MCF 10A (cell line): ENCODE measurements at regions not wholly inside any gene's neighbourhood (a gene's known extent, or its start where the extent isn't known, plus 50 kb on each side); places are given as distances from the start of the nearest gene placed in this dataset.
A peak's percentile ranks its signal among the peaks of the same experiment; 100 is the strongest.

Experiments used
- BruUV-seq: library from RNA; stranded (reverse); fragments of 400-500 nt; replicated peaks from 2 replicates; lab custom pipeline; 2021; lab: Mats Ljungman, UMichigan
- CTCF ChIA-PET: fragments of 300-600 bp; sonication (Branson Sonifier 250); formaldehyde crosslinking; extraction: SDS; loops from one replicate; lab custom pipeline; 2021; ENCODE audit warnings: antibody characterized with exemption, inconsistent platforms; lab: Yijun Ruan, JAX
- POLR2A ChIA-PET: fragments of 300-600, 350-650 bp; sonication (Branson Sonifier 250); formaldehyde crosslinking; extraction: SDS; loops from one replicate; lab custom pipeline; 2020; ENCODE audit warnings: antibody characterized with exemption, inconsistent platforms; lab: Yijun Ruan, JAX
- DNase-seq: peaks from one replicate; pipeline ENCODE4 v3.0.0-alpha.2; 2018; ENCODE audit not compliant: unreplicated experiment
- H3K27ac Mint-ChIP-seq: one replicate; pipeline ENCODE4 v1.8.0; 2022; ENCODE audit warnings: mild to moderate bottlenecking, low read depth, mixed read lengths; ENCODE audit not compliant: unreplicated experiment
- H3K27me3 Mint-ChIP-seq: one replicate; pipeline ENCODE4 v1.8.0; 2022; ENCODE audit warnings: mixed read lengths; ENCODE audit not compliant: insufficient read depth, unreplicated experiment
- H3K36me3 Mint-ChIP-seq: one replicate; pipeline ENCODE4 v1.8.0; 2022; ENCODE audit warnings: mild to moderate bottlenecking, moderate library complexity, mixed read lengths; ENCODE audit not compliant: insufficient read depth, unreplicated experiment
- H3K4me1 Mint-ChIP-seq: one replicate; pipeline ENCODE4 v1.8.0; 2022; ENCODE audit warnings: mixed read lengths; ENCODE audit not compliant: insufficient read depth, unreplicated experiment
- H3K4me3 Mint-ChIP-seq: one replicate; pipeline ENCODE4 v1.8.0; 2022; ENCODE audit warnings: mild to moderate bottlenecking, moderate library complexity, mixed read lengths; ENCODE audit not compliant: unreplicated experiment
- H3K9me3 Mint-ChIP-seq: one replicate; pipeline ENCODE4 v1.8.0; 2022; ENCODE audit warnings: mixed read lengths; ENCODE audit not compliant: unreplicated experiment
- intact Hi-C: fragments of 100-400 bp; cut with micrococcal nuclease; formaldehyde crosslinking; loops from 2 replicates; pipeline ENCODE4 v1.14.1; 2022
- TF ChIP-seq, protein P1 (sequence below): fragments of 200-600 bp; IDR thresholded peaks from one replicate; pipeline ENCODE4 v1.8.0; 2022; ENCODE audit warnings: antibody characterized with exemption, mild to moderate bottlenecking; ENCODE audit not compliant: unreplicated experiment

DNA sequence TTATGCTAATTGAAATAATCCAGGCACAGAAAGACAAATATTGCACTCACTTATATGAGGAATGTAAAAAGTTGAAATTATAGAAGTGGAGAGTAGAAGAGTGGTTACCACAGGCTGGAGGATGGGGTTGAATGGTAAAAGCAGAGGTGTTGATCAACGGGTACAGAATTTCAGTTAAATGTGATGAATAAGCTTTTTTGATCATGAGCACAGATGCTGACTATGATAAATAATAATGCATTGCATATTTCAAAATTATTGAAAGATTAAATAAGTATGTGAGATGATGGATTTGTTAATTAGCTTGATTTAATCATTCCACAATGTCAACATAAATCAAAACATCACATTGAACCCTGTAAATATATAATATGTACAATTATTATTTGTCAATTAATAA lies 213.1 kb downstream of the DCAF12L2 start:
- Mint-ChIP-seq H3K9me3 (peaks cover 12% of the 10 kb centered on the region), H3K27me3 (no peaks in the 10 kb centered on the region), H3K4me3 (no peak overlapping the region), H3K36me3 (no peaks in the 10 kb centered on the region), H3K27ac (no peak overlapping the region), H3K4me1 (no peaks in the 10 kb centered on the region)
- ChIA-PET POLR2A (no interaction called here), CTCF (no interaction called here)
- no peak for DNase-seq
- no TSS peak for BruUV-seq
- TF ChIP-seq, protein P1, sequence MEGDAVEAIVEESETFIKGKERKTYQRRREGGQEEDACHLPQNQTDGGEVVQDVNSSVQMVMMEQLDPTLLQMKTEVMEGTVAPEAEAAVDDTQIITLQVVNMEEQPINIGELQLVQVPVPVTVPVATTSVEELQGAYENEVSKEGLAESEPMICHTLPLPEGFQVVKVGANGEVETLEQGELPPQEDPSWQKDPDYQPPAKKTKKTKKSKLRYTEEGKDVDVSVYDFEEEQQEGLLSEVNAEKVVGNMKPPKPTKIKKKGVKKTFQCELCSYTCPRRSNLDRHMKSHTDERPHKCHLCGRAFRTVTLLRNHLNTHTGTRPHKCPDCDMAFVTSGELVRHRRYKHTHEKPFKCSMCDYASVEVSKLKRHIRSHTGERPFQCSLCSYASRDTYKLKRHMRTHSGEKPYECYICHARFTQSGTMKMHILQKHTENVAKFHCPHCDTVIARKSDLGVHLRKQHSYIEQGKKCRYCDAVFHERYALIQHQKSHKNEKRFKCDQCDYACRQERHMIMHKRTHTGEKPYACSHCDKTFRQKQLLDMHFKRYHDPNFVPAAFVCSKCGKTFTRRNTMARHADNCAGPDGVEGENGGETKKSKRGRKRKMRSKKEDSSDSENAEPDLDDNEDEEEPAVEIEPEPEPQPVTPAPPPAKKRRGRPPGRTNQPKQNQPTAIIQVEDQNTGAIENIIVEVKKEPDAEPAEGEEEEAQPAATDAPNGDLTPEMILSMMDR, result no peak
- intact Hi-C loops, result no loop called here

GRCh38 chrX:125953814-125954213 lies 212.3 kb downstream of the DCAF12L2 start:
- peak; percentile 43 for DNase-seq
- Mint-ChIP-seq H3K27ac (no peak overlapping the region), H3K36me3 (no peaks in the 10 kb centered on the region), H3K4me3 (no peak overlapping the region), H3K4me1 (no peaks in the 10 kb centered on the region), H3K27me3 (no peaks in the 10 kb centered on the region), H3K9me3 (peaks cover 12% of the 10 kb centered on the region)
- ChIA-PET POLR2A (no interaction called here), CTCF (no interaction called here)
- no TSS peak for BruUV-seq
- intact Hi-C loops, result no loop called here
- TF ChIP-seq, protein P1, result no peak

DNA sequence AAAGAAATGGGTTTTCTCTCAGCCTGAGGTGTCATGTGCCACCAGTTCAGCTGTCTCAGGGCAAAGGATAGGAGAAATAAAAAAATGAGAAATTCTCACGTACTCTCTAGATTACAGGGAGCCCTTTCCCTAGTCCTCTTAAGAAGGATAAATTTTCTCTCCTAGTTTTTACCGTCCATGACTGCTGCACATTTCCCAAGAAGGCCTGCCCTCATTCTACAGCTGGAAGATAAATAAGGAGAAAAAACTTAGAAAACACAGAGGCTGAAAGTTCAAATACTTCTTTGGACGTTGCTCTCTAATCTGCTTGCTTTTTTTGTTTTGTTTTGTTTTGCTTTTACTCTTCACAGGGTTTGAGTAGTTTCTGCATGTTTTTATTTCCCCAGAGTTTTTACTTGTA lies 211.9 kb downstream of the DCAF12L2 start:
- TF ChIP-seq, protein P1, result no peak
- Mint-ChIP-seq H3K9me3 (peaks cover 12% of the 10 kb centered on the region), H3K4me3 (no peak overlapping the region), H3K36me3 (no peaks in the 10 kb centered on the region), H3K27me3 (no peaks in the 10 kb centered on the region), H3K4me1 (no peaks in the 10 kb centered on the region), H3K27ac (no peak overlapping the region)
- ChIA-PET CTCF (no interaction called here), POLR2A (no interaction called here)
- intact Hi-C loops, result no loop called here
- no peak for DNase-seq
- no TSS peak for BruUV-seq

GRCh38 chrX:125977851-125978250 lies 188.2 kb downstream of the DCAF12L2 start:
- intact Hi-C loops, result no loop called here
- peaks cover 7% of the 10 kb centered on the region for H3K9me3 Mint-ChIP-seq
- DNase-seq, result peak; percentile 59
- BruUV-seq, result no TSS peak
- CTCF ChIA-PET, result interaction anchor here (0.5 kb wide), 1 partner anchor 20 kb away, joined by 3 read pairs; no protein-coding TSS in a partner anchor
- H3K36me3 Mint-ChIP-seq, result no peaks in the 10 kb centered on the region
- no peaks in the 10 kb centered on the region for H3K27me3 Mint-ChIP-seq
- POLR2A ChIA-PET, result no interaction called here
- H3K4me1 Mint-ChIP-seq, result no peaks in the 10 kb centered on the region
- TF ChIP-seq, protein P1, result no peak
- H3K4me3 Mint-ChIP-seq, result no peak overlapping the region
- no peak overlapping the region for H3K27ac Mint-ChIP-seq
